Non-pigmented ciliary epithelial cell (primary cell): ENCODE measurements at regions not wholly inside any gene's neighbourhood (a gene's known extent, or its start where the extent isn't known, plus 50 kb on each side); places are given as distances from the start of the nearest gene placed in this dataset.

Experiments
- DNase-seq: peaks from one replicate; pipeline ENCODE4 v3.0.0-alpha.2; 2010; ENCODE audit warnings: low read depth

GRCh38 chr12:47560415-47560814 is 145.4 kb downstream of the RPAP3 start:
- DNase-seq, result no peak

- DNase-seq, result no peak
Observed at GRCh38 chr12:47558625-47559345, 147.0 kb downstream of the RPAP3 start.

GRCh38 chr12:47557386-47557785 is 148.4 kb downstream of the RPAP3 start:
- DNase-seq, result no peak

GRCh38 chr12:47556261-47557030 is 149.4 kb downstream of the RPAP3 start:
- no peak for DNase-seq

GRCh38 chr12:47554046-47554653 is 151.7 kb downstream of the RPAP3 start:
- no peak for DNase-seq

GRCh38 chr12:47553266-47553665 is 152.6 kb downstream of the RPAP3 start:
- DNase-seq, result no peak

- no peak for DNase-seq
Observed at GRCh38 chr12:47551426-47551851, 154.4 kb downstream of the RPAP3 start.

GRCh38 chr12:47549258-47549657 is 156.6 kb downstream of the RPAP3 start:
- no peak for DNase-seq

GRCh38 chr12:47548401-47548800 is 157.4 kb downstream of the RPAP3 start:
- DNase-seq, result no peak

GRCh38 chr12:47547077-47547476 is 158.8 kb downstream of the RPAP3 start:
- DNase-seq, result peak; percentile 36

- DNase-seq, result no peak
Observed at GRCh38 chr12:47545938-47546609, 159.8 kb downstream of the RPAP3 start.

- DNase-seq, result no peak
Observed at GRCh38 chr12:47534695-47535094, 171.1 kb downstream of the RPAP3 start.

GRCh38 chr12:47530050-47530449 is 175.8 kb downstream of the RPAP3 start:
- DNase-seq, result no peak

- no peak for DNase-seq
Observed at GRCh38 chr12:47527816-47528215, 178.0 kb downstream of the RPAP3 start.

- no peak for DNase-seq
Observed at GRCh38 chr12:47520029-47520428, 185.8 kb downstream of the RPAP3 start.

GRCh38 chr12:47517122-47517521 is 188.7 kb downstream of the RPAP3 start:
- DNase-seq, result no peak

- peak; percentile 26 for DNase-seq
Observed at GRCh38 chr12:47509398-47509851, 196.4 kb downstream of the RPAP3 start.

GRCh38 chr12:47507221-47507620 is 198.6 kb downstream of the RPAP3 start:
- no peak for DNase-seq

- peak; percentile 62 for DNase-seq
Observed at GRCh38 chr12:47504775-47505446, 200.9 kb downstream of the RPAP3 start.

GRCh38 chr12:47493801-47494200 is 212.0 kb downstream of the RPAP3 start:
- no peak for DNase-seq

- no peak for DNase-seq
Observed at GRCh38 chr12:47491516-47492305, 214.1 kb downstream of the RPAP3 start.
